ENCODE measurements at regions not wholly inside any gene's neighbourhood (a gene's known extent, or its start where the extent isn't known, plus 50 kb on each side); places are given as distances from the start of the nearest gene placed in this dataset.

GRCh38 chr2:13091861-13092378, 375.2 kb downstream of the TRIB2 start:
- ChIA-PET POLR2A (ENCODE audit: partially characterized antibody) (no interaction called here), CTCF (ENCODE audit: partially characterized antibody) (interaction anchor here (0.6 to 0.7 kb wide), 2 partner anchors 286 to 1549 kb away, joined by 3 to 4 read pairs; no protein-coding TSS in a partner anchor)
- H3K4me2 ChIP-seq (ENCODE audit: insufficient read depth in 1 of 2, low read depth in 2 of 2, low read length in 2 of 2), result no peak overlapping the region
- no peaks in the 10 kb centered on the region for H3K23me2 ChIP-seq (ENCODE audit: low read depth, low read length)
- H3K4me1 ChIP-seq (replicated peaks in 1 of 4; ENCODE audit: control insufficient read depth in 3 of 4, insufficient read depth in 4 of 4, low read length in 3 of 4), result no peaks in the 10 kb centered on the region
- H3K14ac ChIP-seq (ENCODE audit: insufficient read length), result no peak overlapping the region
- no peaks in the 10 kb centered on the region for H4K20me1 ChIP-seq (replicated peaks in 1 of 2; ENCODE audit: control insufficient read depth in 1 of 2, insufficient read depth in 2 of 2, low read length in 2 of 2)
- peaks cover 0 to 2% (median 0%) of the 10 kb centered on the region in 4 experiments; a peak in 1 of 7 replicates for H3K27me3 ChIP-seq (replicated peaks in 1 of 4; ENCODE audit: control insufficient read depth in 3 of 4, extremely low read depth in 1 of 4, insufficient read depth in 3 of 4, low read length in 3 of 4)
- no peaks in the 10 kb centered on the region for H3K36me3 ChIP-seq (ENCODE audit: control insufficient read depth in 2 of 4, insufficient read depth in 4 of 4, low read length in 3 of 4)
- H3K27ac ChIP-seq (ENCODE audit: low read depth, low read length), result no peak overlapping the region
- H3K9me3 ChIP-seq (ENCODE audit: insufficient read depth in 2 of 2, low read depth in 1 of 2, low read length in 1 of 2), result peaks cover 0 to 3% of the 10 kb centered on the region in 2 experiments; a peak in 1 of 4 replicates
- H3K79me2 ChIP-seq (ENCODE audit: control insufficient read depth in 1 of 2, insufficient read depth in 2 of 2, low read length in 2 of 2), result no peaks in the 10 kb centered on the region
- H4K5ac ChIP-seq (ENCODE audit: insufficient read length, low read depth, low read length), result no peak overlapping the region
- no peak overlapping the region for H3K4ac ChIP-seq (replicated peaks; ENCODE audit: insufficient read length, low read depth, low read length)
- H3K56ac ChIP-seq (replicated peaks; ENCODE audit: insufficient read length, low read depth, low read length), result no peak overlapping the region
- no peak overlapping the region for H2BK120ac ChIP-seq (replicated peaks; ENCODE audit: low read depth, low read length)
- no peak overlapping the region for H2BK12ac ChIP-seq (ENCODE audit: low read depth, low read length)
- no peak overlapping the region for H3K23ac ChIP-seq (ENCODE audit: insufficient read length)
- H2BK15ac ChIP-seq (ENCODE audit: low read length), result no peak overlapping the region
- 90% methylated on average over 2 of the region's 2 CpGs; no CpG with 5 or more reads in 1 of the 2 experiments for WGBS, 2 experiments (ENCODE audit: extremely low coverage in 1 of 2, insufficient coverage in 1 of 2, insufficient read length in 1 of 2, insufficient replicate concordance in 2 of 2, low coverage in 1 of 2, low lambda C conversion rate in 2 of 2, missing lambda C conversion rate in 1 of 2)
- no peak overlapping the region for H4K8ac ChIP-seq (ENCODE audit: extremely low read depth, insufficient read depth, low read length)
- FAIRE-seq (no peak), DNase-seq (ENCODE audit: low read depth in 1 of 2, low spot score in 2 of 2) (no peak)
- H3K4me3 ChIP-seq (ENCODE audit: extremely low read depth in 1 of 4, insufficient read depth in 2 of 4, low read depth in 3 of 4, low read length in 4 of 4), result no peak overlapping the region
- H2BK20ac ChIP-seq (ENCODE audit: low read length), result no peak overlapping the region
- H2BK5ac ChIP-seq (ENCODE audit: low read depth, low read length), result no peak overlapping the region
- no peak overlapping the region for H4K91ac ChIP-seq (replicated peaks; ENCODE audit: insufficient read length, low read length)
- H3K79me1 ChIP-seq (ENCODE audit: low read depth, low read length), result no peaks in the 10 kb centered on the region
- H2AFZ ChIP-seq (ENCODE audit: low read length), result no peak overlapping the region
- TF ChIP-seq JUN (IDR thresholded peaks at IDR 0.05; ENCODE audit: low read depth, low read length) (no peak), POU5F1 (IDR thresholded peaks at IDR 0.05; ENCODE audit: low read depth, low read length) (no peak), POLR2A (IDR thresholded peaks at IDR 0.05; ENCODE audit: control extremely low read depth in 1 of 2, low read depth in 2 of 2, low read length in 2 of 2) (no peak), TCF12 (IDR thresholded peaks at IDR 0.05; ENCODE audit: low read depth, low read length) (no peak), SUZ12 (IDR thresholded peaks at IDR 0.05; ENCODE audit: low read length) (no peak), SP1 (IDR thresholded peaks at IDR 0.05; ENCODE audit: low read depth, low read length) (no peak), BCL11A (IDR thresholded peaks at IDR 0.05; ENCODE audit: low read depth in 2 of 2, low read length in 2 of 2) (no peak), GTF2F1 (IDR thresholded peaks at IDR 0.05; ENCODE audit: borderline replicate concordance, low read depth, low read length) (no peak), SP2 (IDR thresholded peaks at IDR 0.05; ENCODE audit: low read length) (no peak), TAF1 (IDR thresholded peaks at IDR 0.05; ENCODE audit: low read depth, low read length) (no peak)
- no peak overlapping the region for H3K9ac ChIP-seq (replicated peaks in 1 of 4; ENCODE audit: extremely low read depth in 1 of 4, low read depth in 3 of 4, low read length in 3 of 4)
- H2AK5ac ChIP-seq (ENCODE audit: low read depth, low read length), result no peak overlapping the region
- H3K18ac ChIP-seq (ENCODE audit: extremely low read depth, low read length), result no peak overlapping the region

Measured in H1 (cell line).